ENCODE measurements at regions not wholly inside any gene's neighbourhood (a gene's known extent, or its start where the extent isn't known, plus 50 kb on each side); places are given as distances from the start of the nearest gene placed in this dataset.

DNA sequence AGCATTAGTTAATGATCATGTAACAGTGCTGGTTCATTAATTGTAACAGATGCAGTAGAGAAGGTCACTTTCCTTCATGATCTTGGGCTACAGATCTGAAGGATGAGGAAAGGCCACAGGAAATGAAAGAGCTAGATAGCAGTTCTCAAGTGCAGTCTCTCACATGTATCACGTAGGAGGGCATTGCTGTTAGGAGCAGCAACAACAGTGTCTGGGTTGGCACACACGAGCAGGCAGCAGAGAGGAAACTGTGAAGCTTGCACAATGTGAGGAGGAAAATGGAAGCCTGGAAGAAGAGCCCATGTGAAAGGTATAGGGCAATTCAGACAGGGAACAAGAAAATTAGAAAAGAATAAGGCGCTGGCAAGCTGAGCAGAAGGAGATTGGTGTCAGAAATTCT is 1741.5 kb downstream of the PCDH9 start:
- Histone ChIP-seq H3K4me1 (no peaks in the 10 kb centered on the region), H3K27ac (no peak overlapping the region), H3K4me3 (no peak overlapping the region), H3K36me3 (no peaks in the 10 kb centered on the region), H3K27me3 (no peaks in the 10 kb centered on the region), H3K9me3 (peaks cover 0 to 4% of the 10 kb centered on the region in 2 donors)
- DNase-seq (ENCODE audit: low spot score): no peak
- TF ChIP-seq, protein P1, sequence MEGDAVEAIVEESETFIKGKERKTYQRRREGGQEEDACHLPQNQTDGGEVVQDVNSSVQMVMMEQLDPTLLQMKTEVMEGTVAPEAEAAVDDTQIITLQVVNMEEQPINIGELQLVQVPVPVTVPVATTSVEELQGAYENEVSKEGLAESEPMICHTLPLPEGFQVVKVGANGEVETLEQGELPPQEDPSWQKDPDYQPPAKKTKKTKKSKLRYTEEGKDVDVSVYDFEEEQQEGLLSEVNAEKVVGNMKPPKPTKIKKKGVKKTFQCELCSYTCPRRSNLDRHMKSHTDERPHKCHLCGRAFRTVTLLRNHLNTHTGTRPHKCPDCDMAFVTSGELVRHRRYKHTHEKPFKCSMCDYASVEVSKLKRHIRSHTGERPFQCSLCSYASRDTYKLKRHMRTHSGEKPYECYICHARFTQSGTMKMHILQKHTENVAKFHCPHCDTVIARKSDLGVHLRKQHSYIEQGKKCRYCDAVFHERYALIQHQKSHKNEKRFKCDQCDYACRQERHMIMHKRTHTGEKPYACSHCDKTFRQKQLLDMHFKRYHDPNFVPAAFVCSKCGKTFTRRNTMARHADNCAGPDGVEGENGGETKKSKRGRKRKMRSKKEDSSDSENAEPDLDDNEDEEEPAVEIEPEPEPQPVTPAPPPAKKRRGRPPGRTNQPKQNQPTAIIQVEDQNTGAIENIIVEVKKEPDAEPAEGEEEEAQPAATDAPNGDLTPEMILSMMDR (IDR thresholded peaks at IDR 0.05): no peak

DNA sequence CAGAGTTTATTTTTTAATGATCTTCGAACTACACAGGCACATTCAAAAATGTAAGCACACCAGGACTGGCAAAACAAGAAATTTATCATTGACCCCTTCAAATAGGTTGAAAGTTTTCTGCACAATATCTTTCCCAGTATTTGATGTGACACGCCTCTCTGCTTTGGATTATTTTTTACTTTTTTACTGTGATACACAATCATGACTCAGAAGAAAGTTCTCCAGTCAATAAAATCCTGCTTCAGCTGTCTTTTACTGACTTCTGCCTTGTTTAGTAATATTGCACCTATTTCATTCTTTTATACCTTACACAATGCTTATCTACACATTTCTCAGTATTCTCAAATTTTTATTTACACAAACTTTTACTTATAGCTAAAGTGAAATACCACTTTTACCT is 1750.4 kb downstream of the PCDH9 start:
- no peak overlapping the region for H3K4me3 ChIP-seq
- no peak for DNase-seq (ENCODE audit: low spot score)
- H3K36me3 ChIP-seq: no peaks in the 10 kb centered on the region
- H3K9me3 ChIP-seq: peaks cover 0 to 7% of the 10 kb centered on the region in 2 donors
- no peaks in the 10 kb centered on the region for H3K27me3 ChIP-seq
- TF ChIP-seq, protein P1 (IDR thresholded peaks at IDR 0.05): no peak
- H3K4me1 ChIP-seq: no peaks in the 10 kb centered on the region
- H3K27ac ChIP-seq: no peak overlapping the region

DNA sequence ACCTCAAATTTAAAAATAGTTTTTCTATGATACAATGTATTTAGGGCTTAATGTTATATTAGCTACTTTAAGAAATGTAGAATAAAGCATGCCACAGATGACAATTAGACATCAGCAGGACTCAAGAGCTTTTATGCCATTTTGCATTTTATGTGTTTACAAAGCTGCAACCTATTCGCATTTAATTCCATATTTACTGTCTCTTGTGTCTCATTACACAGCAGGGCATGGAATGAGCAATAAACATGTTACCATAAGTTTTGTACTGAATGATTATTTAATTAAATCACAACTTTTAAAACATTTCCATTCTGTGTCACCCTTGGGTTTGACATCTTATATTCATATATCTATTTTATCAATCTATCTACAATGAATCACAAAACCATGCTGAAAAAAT is 1756.9 kb downstream of the PCDH9 start:
- DNase-seq (ENCODE audit: low spot score): no peak
- H3K4me1 ChIP-seq: no peaks in the 10 kb centered on the region
- H3K4me3 ChIP-seq: no peak overlapping the region
- no peaks in the 10 kb centered on the region for H3K36me3 ChIP-seq
- TF ChIP-seq, protein P1 (IDR thresholded peaks at IDR 0.05): no peak
- no peaks in the 10 kb centered on the region for H3K9me3 ChIP-seq
- H3K27ac ChIP-seq: no peak overlapping the region
- no peaks in the 10 kb centered on the region for H3K27me3 ChIP-seq

DNA sequence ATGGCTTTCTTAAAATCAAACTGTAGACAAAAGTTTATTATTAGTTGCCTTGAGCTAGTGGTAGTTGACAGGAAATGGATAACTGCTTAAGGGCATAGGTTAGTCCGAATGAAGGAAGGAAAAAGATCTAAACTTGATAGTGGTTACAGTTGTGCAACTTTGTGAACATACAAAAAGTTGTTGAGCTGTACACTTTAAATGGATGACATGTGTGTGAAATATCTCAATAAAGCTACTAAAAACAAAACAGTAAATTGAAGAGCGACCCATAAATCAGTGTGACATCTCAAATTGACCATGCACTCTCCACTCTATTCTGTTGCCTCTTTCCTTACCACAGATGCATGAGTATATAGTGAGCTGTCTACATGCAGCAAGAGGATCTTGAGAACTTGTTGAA is 1757.8 kb downstream of the PCDH9 start:
- TF ChIP-seq, protein P1 (IDR thresholded peaks at IDR 0.05): no peak
- H3K4me1 ChIP-seq: no peaks in the 10 kb centered on the region
- no peaks in the 10 kb centered on the region for H3K9me3 ChIP-seq
- no peaks in the 10 kb centered on the region for H3K36me3 ChIP-seq
- no peak overlapping the region for H3K4me3 ChIP-seq
- no peak overlapping the region for H3K27ac ChIP-seq
- DNase-seq (ENCODE audit: low spot score): no peak
- H3K27me3 ChIP-seq: no peaks in the 10 kb centered on the region

DNA sequence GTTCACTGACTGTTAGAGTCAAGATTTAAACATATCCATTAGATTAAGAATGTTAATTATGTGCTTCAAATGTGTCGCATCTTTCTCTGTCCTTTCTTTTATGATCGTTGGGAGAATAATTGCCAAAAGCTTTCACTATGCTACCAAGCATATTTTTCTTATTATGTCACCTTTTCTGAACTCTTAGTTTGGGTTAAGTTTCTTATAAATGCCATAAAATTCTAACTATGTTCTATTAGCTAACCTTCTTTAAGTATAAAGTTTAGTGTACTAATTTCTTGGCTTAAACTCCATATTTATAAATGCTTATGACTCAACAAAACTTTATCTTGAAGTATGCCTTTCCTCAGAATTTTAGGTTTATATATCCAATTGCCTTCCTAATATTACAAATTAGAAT is 1759.4 kb downstream of the PCDH9 start:
- H3K9me3 ChIP-seq: no peaks in the 10 kb centered on the region
- no peak overlapping the region for H3K27ac ChIP-seq
- TF ChIP-seq, protein P1 (IDR thresholded peaks at IDR 0.05): no peak
- no peaks in the 10 kb centered on the region for H3K36me3 ChIP-seq
- H3K4me3 ChIP-seq: no peak overlapping the region
- no peaks in the 10 kb centered on the region for H3K4me1 ChIP-seq
- DNase-seq (ENCODE audit: low spot score): no peak
- no peaks in the 10 kb centered on the region for H3K27me3 ChIP-seq

DNA sequence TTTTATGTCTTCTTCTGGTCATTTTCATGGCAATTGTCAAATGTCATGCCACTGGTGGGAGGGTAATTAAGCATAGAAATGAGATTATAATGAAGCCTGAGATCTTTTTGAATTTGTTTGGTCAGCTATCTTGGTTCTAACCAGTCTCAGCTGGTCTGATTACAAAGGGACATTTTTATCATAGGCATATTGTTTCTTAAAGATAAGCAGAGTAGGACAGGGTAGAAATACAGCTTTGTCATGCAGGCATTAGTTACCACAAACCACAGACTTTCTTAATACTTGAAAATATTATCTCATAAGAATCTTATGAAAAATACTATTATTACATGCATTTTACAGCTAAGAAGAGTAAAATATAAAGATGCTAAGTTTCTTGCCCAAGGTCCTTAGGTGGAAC is 1761.5 kb downstream of the PCDH9 start:
- Histone ChIP-seq H3K27me3 (no peaks in the 10 kb centered on the region), H3K36me3 (no peaks in the 10 kb centered on the region), H3K4me1 (no peaks in the 10 kb centered on the region), H3K27ac (no peak overlapping the region), H3K9me3 (no peaks in the 10 kb centered on the region), H3K4me3 (no peak overlapping the region)
- no peak for DNase-seq (ENCODE audit: low spot score)
- TF ChIP-seq, protein P1 (IDR thresholded peaks at IDR 0.05): no peak
